ENCODE measurements at regions not wholly inside any gene's neighbourhood (a gene's known extent, or its start where the extent isn't known, plus 50 kb on each side); places are given as distances from the start of the nearest gene placed in this dataset.
A peak's percentile ranks its signal among the peaks of the same experiment; 100 is the strongest.

DNA sequence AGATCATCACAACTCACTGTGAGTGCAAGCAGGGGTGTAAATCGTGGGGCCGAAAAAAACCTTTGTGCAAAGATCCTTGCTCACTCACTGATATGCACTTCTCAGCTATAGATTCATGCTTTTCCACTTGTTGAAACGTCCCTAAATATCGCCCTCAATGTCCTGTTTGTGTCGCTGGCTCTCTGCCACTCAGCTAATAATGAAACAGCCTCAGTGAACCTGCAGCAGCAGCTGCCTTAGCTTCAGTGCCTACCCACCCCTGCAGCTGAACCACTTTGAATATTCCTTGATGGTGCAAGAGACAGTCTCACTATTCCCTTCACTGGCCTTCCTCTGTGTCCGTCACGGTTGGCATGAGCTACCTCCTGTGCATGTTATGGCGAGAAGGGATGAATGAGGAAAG lies 128.9 kb upstream of the NAA20 start:
- Histone ChIP-seq H3K27me3 (ENCODE audit: insufficient read depth in 3 of 3, low read length in 2 of 3) (no peaks in the 10 kb centered on the region), H3K4me3 (peak overlapping the region; percentile 55), H3K4me1 (peaks cover 64% of the 10 kb centered on the region), H3K36me3 (ENCODE audit: insufficient read depth in 1 of 2, low read depth in 1 of 2) (peaks cover 0 to 3% of the 10 kb centered on the region in 2 donors), H3K27ac (peak overlapping the region; percentile 86), H3K9me3 (no peaks in the 10 kb centered on the region)
- DNase-seq (peak in 1 of 2 donors; percentile 60), ATAC-seq (peak; percentile 40 to 69 (median 56))
- 41 to 54% (median 43%) methylated on average over 8 of the region's 8 CpGs for WGBS, 3 donors
- TF ChIP-seq, protein P1, sequence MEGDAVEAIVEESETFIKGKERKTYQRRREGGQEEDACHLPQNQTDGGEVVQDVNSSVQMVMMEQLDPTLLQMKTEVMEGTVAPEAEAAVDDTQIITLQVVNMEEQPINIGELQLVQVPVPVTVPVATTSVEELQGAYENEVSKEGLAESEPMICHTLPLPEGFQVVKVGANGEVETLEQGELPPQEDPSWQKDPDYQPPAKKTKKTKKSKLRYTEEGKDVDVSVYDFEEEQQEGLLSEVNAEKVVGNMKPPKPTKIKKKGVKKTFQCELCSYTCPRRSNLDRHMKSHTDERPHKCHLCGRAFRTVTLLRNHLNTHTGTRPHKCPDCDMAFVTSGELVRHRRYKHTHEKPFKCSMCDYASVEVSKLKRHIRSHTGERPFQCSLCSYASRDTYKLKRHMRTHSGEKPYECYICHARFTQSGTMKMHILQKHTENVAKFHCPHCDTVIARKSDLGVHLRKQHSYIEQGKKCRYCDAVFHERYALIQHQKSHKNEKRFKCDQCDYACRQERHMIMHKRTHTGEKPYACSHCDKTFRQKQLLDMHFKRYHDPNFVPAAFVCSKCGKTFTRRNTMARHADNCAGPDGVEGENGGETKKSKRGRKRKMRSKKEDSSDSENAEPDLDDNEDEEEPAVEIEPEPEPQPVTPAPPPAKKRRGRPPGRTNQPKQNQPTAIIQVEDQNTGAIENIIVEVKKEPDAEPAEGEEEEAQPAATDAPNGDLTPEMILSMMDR (IDR thresholded peaks at IDR 0.05) = no peak
- intact Hi-C loops (cut with DNase I) = loop anchor here (5.0 to 10.0 kb wide), 3 partner anchors 107 to 196 kb away; no protein-coding TSS in a partner anchor

DNA sequence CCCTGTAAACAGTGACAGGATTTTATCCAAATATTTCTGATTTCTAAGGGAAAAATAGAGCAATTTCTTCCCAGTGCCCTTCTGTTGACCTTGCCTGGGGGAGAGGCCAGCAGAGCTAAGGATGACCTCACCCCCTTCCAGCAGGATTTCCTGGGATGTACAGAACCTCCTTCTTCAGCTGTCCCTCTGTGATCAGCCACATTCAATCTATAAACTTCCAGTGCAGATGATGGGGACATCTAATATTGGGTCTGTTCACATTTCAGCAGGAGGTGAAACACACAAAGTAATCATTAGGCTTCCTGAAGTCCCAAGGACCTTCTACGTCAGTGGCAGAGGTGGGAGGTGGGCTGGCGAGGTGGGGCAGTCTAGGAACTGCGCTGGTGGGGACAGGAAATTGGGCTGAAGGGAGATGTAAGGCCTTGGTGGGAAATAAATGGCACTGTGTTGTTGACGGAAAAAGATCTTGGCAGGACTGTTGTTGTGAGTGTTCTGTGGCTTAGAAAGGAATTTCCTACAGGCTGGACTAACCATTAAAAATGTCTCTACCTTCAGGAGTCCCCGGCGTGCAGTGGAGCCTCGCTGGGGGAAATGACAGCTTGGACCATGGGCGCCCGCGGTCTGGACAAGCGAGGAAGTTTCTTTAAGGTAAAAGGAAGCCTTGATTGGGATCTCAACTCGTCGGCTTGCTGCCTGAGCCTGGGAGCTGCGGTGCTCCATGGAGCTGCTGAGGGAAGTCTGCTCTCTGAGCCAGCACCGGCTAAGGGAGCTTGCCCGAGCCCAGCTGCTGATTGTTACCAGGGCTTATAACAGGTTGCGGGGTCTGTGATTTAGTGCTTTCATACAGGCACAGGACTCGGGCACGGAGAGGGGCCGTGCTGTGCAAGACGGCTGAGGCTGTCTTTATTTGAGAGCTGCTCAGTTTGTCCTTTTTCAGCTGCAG lies 127.9 kb upstream of the NAA20 start:
- DNase-seq (peak; percentile 40 to 75), ATAC-seq (peak; percentile 58 to 74 (median 68))
- 7 to 10% (median 8%) methylated on average over 21 of the region's 21 CpGs for WGBS, 3 donors
- Histone ChIP-seq H3K9me3 (no peaks in the 10 kb centered on the region), H3K4me3 (peak overlapping the region; percentile 55), H3K4me1 (peaks cover 64% of the 10 kb centered on the region), H3K36me3 (ENCODE audit: insufficient read depth in 1 of 2, low read depth in 1 of 2) (peaks cover 0 to 7% of the 10 kb centered on the region in 2 donors), H3K27ac (peak overlapping the region; percentile 86), H3K27me3 (ENCODE audit: insufficient read depth in 3 of 3, low read length in 2 of 3) (no peaks in the 10 kb centered on the region)
- intact Hi-C loops (cut with DNase I) = loop anchor here (5.0 to 10.0 kb wide), 3 partner anchors 106 to 197 kb away; no protein-coding TSS in a partner anchor
- TF ChIP-seq, protein P1 (IDR thresholded peaks at IDR 0.05) = no peak

DNA sequence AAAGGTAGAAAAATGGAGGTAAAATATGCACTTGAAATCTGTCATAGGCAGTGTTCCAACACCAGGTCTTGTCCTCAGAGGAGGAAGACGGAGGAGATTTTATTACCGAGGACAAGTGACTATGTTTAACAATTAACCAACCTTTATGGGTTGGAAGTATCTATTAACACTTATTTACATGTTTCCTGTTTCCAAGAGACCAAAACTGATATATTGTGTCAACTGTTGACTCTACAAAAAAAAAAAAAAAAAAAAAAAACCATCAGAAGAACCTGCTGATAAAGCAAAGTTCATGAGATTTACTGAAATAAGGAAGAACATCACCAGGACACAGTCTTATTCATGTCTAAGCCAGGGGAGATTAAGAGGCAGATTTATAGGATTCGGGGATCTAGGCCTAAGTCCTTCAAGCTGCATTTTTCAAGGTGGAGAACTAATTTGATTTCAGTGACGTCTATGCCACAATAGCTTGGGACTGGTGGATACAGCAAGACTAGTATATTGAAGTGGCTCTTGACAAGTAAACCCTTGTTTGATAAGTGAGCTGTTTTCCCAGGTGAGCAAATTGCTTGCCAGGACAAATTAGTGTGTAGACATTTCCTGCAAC lies 126.6 kb upstream of the NAA20 start:
- H3K27me3 ChIP-seq (ENCODE audit: insufficient read depth in 3 of 3, low read length in 2 of 3) = no peaks in the 10 kb centered on the region
- no peaks in the 10 kb centered on the region for H3K9me3 ChIP-seq
- H3K4me1 ChIP-seq = peaks cover 54% of the 10 kb centered on the region
- H3K4me3 ChIP-seq = peak overlapping the region; percentile 55
- H3K36me3 ChIP-seq (ENCODE audit: insufficient read depth in 1 of 2, low read depth in 1 of 2) = peaks cover 0 to 12% of the 10 kb centered on the region in 2 donors
- ATAC-seq (no peak), DNase-seq (no peak)
- 38 to 57% (median 43%) methylated on average over 4 of the region's 4 CpGs for WGBS, 3 donors
- TF ChIP-seq, protein P1 (IDR thresholded peaks at IDR 0.05) = no peak
- H3K27ac ChIP-seq = peak overlapping the region; percentile 86
- intact Hi-C loops (cut with DNase I) = no loop called here

DNA sequence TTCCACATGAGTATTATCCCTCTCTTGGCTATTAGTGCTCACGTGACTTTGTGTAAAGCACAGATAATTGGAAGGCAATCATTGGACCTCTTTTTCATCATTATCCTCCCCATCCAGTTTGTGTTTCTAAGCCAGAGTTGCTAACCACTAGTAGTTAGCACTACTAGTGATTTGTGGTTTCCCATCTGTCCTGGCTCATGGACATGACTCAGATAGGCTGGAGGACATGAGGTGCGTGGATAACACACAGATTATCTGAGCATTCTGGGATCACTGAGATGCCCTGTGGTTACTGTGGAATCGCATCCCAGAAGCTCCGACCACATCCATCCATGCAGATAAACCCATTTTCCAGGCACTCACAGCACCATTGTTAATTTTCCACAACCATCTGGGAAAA lies 123.8 kb upstream of the NAA20 start:
- ATAC-seq (no peak), DNase-seq (no peak)
- intact Hi-C loops (cut with DNase I) = no loop called here
- WGBS, 3 donors = 81 to 86% (median 84%) methylated on average over 4 of the region's 4 CpGs
- H3K36me3 ChIP-seq (ENCODE audit: insufficient read depth in 1 of 2, low read depth in 1 of 2) = peaks cover 0 to 34% of the 10 kb centered on the region in 2 donors
- H3K27me3 ChIP-seq (ENCODE audit: insufficient read depth in 3 of 3, low read length in 2 of 3) = no peaks in the 10 kb centered on the region
- TF ChIP-seq, protein P1 (IDR thresholded peaks at IDR 0.05) = no peak
- H3K9me3 ChIP-seq = no peaks in the 10 kb centered on the region
- H3K4me3 ChIP-seq = no peak overlapping the region
- peaks cover 33% of the 10 kb centered on the region for H3K4me1 ChIP-seq
- H3K27ac ChIP-seq = no peak overlapping the region

Data from psoas muscle (tissue), 7 donors.